ENCODE measurements at regions not wholly inside any gene's neighbourhood (a gene's known extent, or its start where the extent isn't known, plus 50 kb on each side); places are given as distances from the start of the nearest gene placed in this dataset.

DNA sequence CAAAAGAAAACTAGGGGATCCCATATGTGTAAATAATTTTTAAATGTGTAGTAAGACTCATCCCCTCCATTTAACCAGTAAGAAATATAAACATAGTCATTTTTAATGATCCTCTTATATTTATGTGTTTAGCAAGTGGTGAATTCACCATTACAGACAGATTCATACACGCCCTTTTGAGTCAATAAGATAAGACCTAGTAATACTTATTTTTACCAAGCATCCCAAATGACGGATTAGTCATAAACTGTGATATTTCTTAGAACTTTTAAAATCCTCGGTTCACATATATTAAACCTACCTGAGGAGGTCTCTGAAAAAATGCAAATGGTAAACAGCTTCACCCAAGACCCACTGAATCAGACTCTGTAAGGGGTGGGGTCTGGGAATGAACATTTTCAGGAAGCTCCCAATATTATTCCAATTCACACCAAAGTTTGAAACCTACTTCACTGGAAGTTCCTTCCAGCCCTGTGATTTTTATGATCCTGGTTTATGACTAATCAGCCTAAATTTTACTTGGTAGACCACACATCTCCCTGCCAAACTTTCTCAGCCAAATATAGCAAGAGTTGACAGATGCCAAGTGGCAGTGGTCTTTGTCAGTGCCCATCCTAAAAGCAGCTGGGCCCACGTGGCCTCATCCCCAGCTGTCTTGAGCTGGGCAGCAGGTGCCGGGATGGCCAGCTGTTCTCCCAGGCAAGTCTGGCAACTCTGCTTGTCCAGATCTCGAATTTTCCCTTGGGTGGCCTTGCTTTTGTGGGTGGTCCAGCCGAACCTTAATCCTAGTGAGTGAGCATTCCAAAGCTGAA lies 559.0 kb upstream of the RGMB start:
- no peak for TF ChIP-seq CTCF (IDR thresholded peaks at IDR 0.05; ENCODE audit: poor library complexity)
- TF ChIP-seq EZH2phosphoT487 (IDR thresholded peaks at IDR 0.05; ENCODE audit: low read depth, severe bottlenecking, unreplicated experiment): no peak
- TF ChIP-seq EZH2 (IDR thresholded peaks at IDR 0.05; ENCODE audit: borderline replicate concordance): no peak
- H3K27ac ChIP-seq: no peak overlapping the region
- H3K79me2 ChIP-seq: no peaks in the 10 kb centered on the region
- no peaks in the 10 kb centered on the region for H3K9me2 ChIP-seq (replicated peaks; ENCODE audit: insufficient read depth)
- H3K36me3 ChIP-seq (replicated peaks; ENCODE audit: insufficient read depth, low read depth): no peaks in the 10 kb centered on the region
- H2AFZ ChIP-seq: no peak overlapping the region
- no peaks in the 10 kb centered on the region for H3K9me3 ChIP-seq (ENCODE audit: low read depth)
- WGBS (ENCODE audit: low lambda C conversion rate, missing lambda C conversion rate): 81% methylated on average over 7 of the region's 7 CpGs
- no peak for DNase-seq (ENCODE audit: low spot score)
- H3K4me1 ChIP-seq (ENCODE audit: insufficient read depth): no peaks in the 10 kb centered on the region
- no peak overlapping the region for H3K4me3 ChIP-seq
- no peaks in the 10 kb centered on the region for H4K20me1 ChIP-seq (ENCODE audit: insufficient read depth, poor library complexity, severe bottlenecking)
- H3K4me2 ChIP-seq: no peak overlapping the region
- no peaks in the 10 kb centered on the region for H3K27me3 ChIP-seq

DNA sequence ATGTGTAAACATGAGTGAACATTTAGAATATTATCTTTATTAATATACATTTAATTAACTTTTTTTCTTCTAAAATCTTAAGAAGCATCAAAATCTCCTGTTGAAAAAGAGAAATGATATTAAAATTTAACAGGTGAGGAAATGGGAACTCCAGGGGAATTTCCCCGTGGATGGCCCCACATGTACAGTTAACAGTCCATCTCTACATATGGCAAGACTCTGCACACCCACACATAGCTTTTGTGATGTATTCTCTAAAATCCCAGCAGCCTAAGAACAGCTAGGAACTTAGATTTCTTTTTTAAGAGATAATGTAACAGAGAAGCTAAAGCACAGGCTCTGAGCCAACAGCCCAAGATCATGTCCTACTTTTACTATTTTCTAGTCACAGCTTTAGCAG lies 556.3 kb upstream of the RGMB start:
- H3K36me3 ChIP-seq (replicated peaks; ENCODE audit: insufficient read depth, low read depth): no peaks in the 10 kb centered on the region
- no peak overlapping the region for H3K4me2 ChIP-seq
- no peak for DNase-seq (ENCODE audit: low spot score)
- H3K27me3 ChIP-seq: no peaks in the 10 kb centered on the region
- no peaks in the 10 kb centered on the region for H3K79me2 ChIP-seq
- no peak overlapping the region for H3K27ac ChIP-seq
- no peaks in the 10 kb centered on the region for H4K20me1 ChIP-seq (ENCODE audit: insufficient read depth, poor library complexity, severe bottlenecking)
- no peak overlapping the region for H3K4me3 ChIP-seq
- 78% methylated on average over 1 of the region's 1 CpG for WGBS (ENCODE audit: low lambda C conversion rate, missing lambda C conversion rate)
- H2AFZ ChIP-seq: no peak overlapping the region
- no peaks in the 10 kb centered on the region for H3K4me1 ChIP-seq (ENCODE audit: insufficient read depth)
- no peak for TF ChIP-seq EZH2phosphoT487 (IDR thresholded peaks at IDR 0.05; ENCODE audit: low read depth, severe bottlenecking, unreplicated experiment)
- TF ChIP-seq EZH2 (IDR thresholded peaks at IDR 0.05; ENCODE audit: borderline replicate concordance): no peak
- no peak for TF ChIP-seq CTCF (IDR thresholded peaks at IDR 0.05; ENCODE audit: poor library complexity)
- H3K9me2 ChIP-seq (replicated peaks; ENCODE audit: insufficient read depth): no peaks in the 10 kb centered on the region
- H3K9me3 ChIP-seq (ENCODE audit: low read depth): no peaks in the 10 kb centered on the region

GRCh38 chr5:98218838-98219237 lies 554.6 kb upstream of the RGMB start:
- H3K79me2 ChIP-seq: no peaks in the 10 kb centered on the region
- no peaks in the 10 kb centered on the region for H3K9me3 ChIP-seq (ENCODE audit: low read depth)
- no peak overlapping the region for H3K4me2 ChIP-seq
- H3K4me3 ChIP-seq: no peak overlapping the region
- H3K4me1 ChIP-seq (ENCODE audit: insufficient read depth): no peaks in the 10 kb centered on the region
- no peak for TF ChIP-seq CTCF (IDR thresholded peaks at IDR 0.05; ENCODE audit: poor library complexity)
- no peak for TF ChIP-seq EZH2phosphoT487 (IDR thresholded peaks at IDR 0.05; ENCODE audit: low read depth, severe bottlenecking, unreplicated experiment)
- TF ChIP-seq EZH2 (IDR thresholded peaks at IDR 0.05; ENCODE audit: borderline replicate concordance): no peak
- no peak overlapping the region for H2AFZ ChIP-seq
- no peak for DNase-seq (ENCODE audit: low spot score)
- no peaks in the 10 kb centered on the region for H3K27me3 ChIP-seq
- no peaks in the 10 kb centered on the region for H3K9me2 ChIP-seq (replicated peaks; ENCODE audit: insufficient read depth)
- no peaks in the 10 kb centered on the region for H3K36me3 ChIP-seq (replicated peaks; ENCODE audit: insufficient read depth, low read depth)
- H4K20me1 ChIP-seq (ENCODE audit: insufficient read depth, poor library complexity, severe bottlenecking): no peaks in the 10 kb centered on the region
- WGBS (ENCODE audit: low lambda C conversion rate, missing lambda C conversion rate): 86% methylated on average over 2 of the region's 2 CpGs
- no peak overlapping the region for H3K27ac ChIP-seq
